HG03558 (cell line): ENCODE measurements at regions not wholly inside any gene's neighbourhood (a gene's known extent, or its start where the extent isn't known, plus 50 kb on each side); places are given as distances from the start of the nearest gene placed in this dataset.
A peak's percentile ranks its signal among the peaks of the same experiment; 100 is the strongest.
"Not testable (repeated sequence)": the region's sequence is repeated elsewhere in the genome, so short reads cannot be mapped to it uniquely, and the experiment has no call there.

ENCODE experiments used
- ATAC-seq: cut with Tn5 transposase; IDR thresholded peaks from one replicate; pipeline ENCODE4 v1.9.1; 2021; ENCODE audit warnings: moderate number of reproducible peaks; ENCODE audit not compliant: unreplicated experiment; ENCODE audit errors: extremely low read depth

- ATAC-seq: not testable (repeated sequence)
These were observed 51.1 kb upstream of the BNC1 start for GRCh38 chr15:83335542-83335941.

GRCh38 chr15:83339396-83339795 lies 54.9 kb upstream of the BNC1 start:
- ATAC-seq: no peak

GRCh38 chr15:83340087-83340486 lies 55.6 kb upstream of the BNC1 start:
- ATAC-seq: no peak

- no peak for ATAC-seq
These were observed 61.9 kb upstream of the BNC1 start for GRCh38 chr15:83346342-83346741.

- ATAC-seq: no peak
These were observed 67.7 kb upstream of the BNC1 start for GRCh38 chr15:83352119-83352518.

GRCh38 chr15:83356501-83357399 lies 72.3 kb upstream of the BNC1 start:
- no peak for ATAC-seq

- ATAC-seq: no peak
These were observed 74.6 kb upstream of the BNC1 start for GRCh38 chr15:83358972-83359564.

GRCh38 chr15:83362706-83363105 lies 78.2 kb upstream of the BNC1 start:
- ATAC-seq: no peak

GRCh38 chr15:83364501-83364900 lies 80.0 kb upstream of the BNC1 start:
- no peak for ATAC-seq

GRCh38 chr15:83365370-83365938 lies 81.0 kb upstream of the BNC1 start:
- ATAC-seq: no peak

- no peak for ATAC-seq
These were observed 74.7 kb upstream of the SH3GL3 start for GRCh38 chr15:83372434-83372891.

- ATAC-seq: no peak
These were observed 68.1 kb upstream of the SH3GL3 start for GRCh38 chr15:83378921-83379578.

GRCh38 chr15:83379579-83379959 lies 67.6 kb upstream of the SH3GL3 start:
- no peak for ATAC-seq

- ATAC-seq: no peak
These were observed 67.1 kb upstream of the SH3GL3 start for GRCh38 chr15:83380059-83380458.

- peak; percentile 89 for ATAC-seq
These were observed 66.5 kb upstream of the SH3GL3 start for GRCh38 chr15:83380682-83381081.

- ATAC-seq: not testable (repeated sequence)
These were observed 63.5 kb upstream of the SH3GL3 start for GRCh38 chr15:83383608-83384139.

- no peak for ATAC-seq
These were observed 51.0 kb upstream of the SH3GL3 start for GRCh38 chr15:83396101-83396500.
